Fibroblast of skin of left biceps (primary cell): ENCODE measurements at regions not wholly inside any gene's neighbourhood (a gene's known extent, or its start where the extent isn't known, plus 50 kb on each side); places are given as distances from the start of the nearest gene placed in this dataset.

ENCODE experiments used
- DNase-seq, 2 experiments: peaks; one replicate each; pipeline ENCODE4 v3.0.0-alpha.2; 2013; ENCODE audit warnings: low read depth in 2 of 2

DNA sequence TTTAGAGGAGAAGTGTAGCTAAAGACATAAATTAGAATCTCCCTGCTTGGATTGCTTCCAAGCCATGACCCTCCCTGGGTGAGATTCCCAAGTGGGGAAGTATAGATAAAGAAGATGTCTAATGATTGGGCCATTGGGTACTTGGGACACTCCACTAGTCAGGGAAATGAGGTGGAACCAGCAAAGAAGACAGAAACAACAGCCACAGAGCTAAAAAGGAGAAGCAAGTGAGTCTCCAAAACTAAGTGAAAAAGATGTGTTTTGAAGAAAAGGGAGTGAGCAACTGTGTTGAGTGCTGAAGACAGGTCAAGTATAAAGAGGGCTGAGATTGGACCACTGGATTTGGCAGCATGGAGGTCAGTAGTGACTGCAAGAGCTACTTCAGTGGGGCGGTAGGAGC, 61.2 kb upstream of the FOXN2 start:
- no peak for DNase-seq

DNA sequence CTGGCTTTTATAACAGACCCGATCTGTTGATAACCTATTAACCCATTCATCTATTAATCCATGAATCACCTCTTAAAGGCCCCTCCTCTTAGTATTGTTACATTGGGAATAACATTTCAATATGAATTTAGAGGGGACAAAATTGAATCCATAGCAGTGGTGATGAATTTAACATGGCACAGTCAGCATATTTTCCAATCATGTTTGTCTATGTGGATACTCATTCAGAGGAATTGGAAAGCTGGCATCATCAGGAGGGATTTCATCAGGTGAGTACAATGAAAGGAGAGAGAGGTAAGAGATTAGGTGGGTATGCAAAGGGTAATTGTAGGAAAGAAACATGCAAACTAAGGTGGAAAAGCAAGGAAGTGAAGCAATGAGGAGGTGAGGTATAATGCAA, 59.6 kb upstream of the FOXN2 start:
- no peak for DNase-seq

DNA sequence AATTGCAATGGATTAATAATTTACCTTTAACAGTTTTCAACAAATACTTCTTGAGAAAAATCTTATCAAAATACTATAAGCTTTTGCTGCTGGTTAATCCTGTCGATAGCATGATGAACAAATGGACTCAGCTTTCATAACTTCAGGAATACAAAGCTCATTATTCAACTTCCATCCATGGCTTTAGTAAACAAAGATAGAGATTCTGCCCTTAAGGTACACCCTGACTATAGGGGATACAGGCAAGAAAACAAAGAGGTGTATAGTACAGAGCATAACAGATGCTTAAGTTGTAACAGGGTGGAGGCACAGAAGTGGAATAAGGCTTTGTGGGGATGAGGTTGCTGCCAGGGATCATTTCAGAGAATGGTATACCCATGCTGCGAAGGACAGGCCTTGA, 57.0 kb upstream of the FOXN2 start:
- DNase-seq: no peak

DNA sequence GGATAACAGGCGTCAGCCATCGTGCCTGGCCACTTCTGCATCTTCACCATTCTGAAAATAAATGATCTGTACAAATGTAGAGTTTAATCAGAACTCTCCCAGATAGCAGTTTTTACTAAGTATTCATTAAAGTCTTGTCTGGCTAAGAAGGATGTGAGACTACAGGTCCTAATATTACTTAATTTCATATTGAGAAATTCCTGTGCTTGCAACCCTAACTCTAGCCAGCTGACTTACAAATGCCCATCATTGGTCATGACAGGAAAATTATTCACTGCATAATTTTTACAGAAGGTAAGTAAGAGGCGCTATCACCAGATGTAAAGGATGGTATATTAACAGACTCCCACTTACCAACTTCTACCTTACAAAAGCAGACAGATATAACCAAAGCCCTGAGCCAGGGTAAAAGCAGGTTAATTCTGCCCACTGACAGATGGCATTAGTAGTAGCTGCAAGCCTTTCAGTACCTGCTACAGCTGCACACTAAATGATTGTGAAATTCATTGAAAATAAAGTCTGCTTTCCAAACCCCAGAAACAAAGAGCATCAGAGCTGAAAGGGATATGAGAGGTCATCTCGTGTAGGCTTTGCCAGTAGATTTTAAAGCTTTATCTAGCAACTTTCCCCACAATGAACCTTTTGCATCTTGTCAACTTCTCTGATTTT, 55.9 kb upstream of the FOXN2 start:
- DNase-seq: no peak

DNA sequence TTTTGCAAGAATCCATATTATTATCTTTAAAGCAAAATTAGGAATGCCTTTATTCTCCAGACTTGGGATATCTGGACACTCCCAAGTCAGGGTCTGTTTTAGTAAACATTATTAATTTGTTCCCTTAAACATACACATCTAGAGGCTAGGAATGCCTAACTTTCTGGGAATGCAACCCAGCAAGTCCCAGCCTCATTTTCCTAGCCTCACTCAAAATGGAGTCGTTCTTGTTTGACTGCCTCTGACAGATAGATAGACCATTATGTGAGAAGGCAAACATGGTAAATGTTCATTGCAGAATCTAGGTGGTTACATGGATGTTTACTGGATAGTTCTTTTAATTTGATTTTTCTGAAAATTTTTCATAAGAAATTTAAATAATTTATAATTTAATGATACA, 54.7 kb upstream of the FOXN2 start:
- no peak for DNase-seq

DNA sequence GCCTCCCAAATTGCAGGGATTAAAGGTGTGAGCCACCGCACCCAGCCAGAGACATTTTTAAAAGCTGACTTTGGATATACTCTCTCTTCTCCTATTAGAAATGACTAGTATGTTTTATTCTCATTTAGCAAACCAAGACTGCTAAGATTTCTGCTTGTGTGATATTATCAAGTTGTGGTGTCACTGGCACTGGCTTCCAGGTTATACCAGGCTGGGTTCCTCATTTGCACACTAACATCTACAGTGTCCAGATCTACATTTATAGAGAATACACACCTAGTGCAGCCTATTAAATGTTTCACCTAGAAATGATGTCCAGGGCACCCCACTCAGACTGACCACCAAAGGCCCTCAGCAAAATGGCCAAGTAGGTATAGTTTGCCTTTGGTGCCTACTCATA, 49.9 kb upstream of the FOXN2 start:
- no peak for DNase-seq
